CD4-positive, alpha-beta T cell treated with Interleukin-10 for 1 hour (primary cell): ENCODE measurements at regions not wholly inside any gene's neighbourhood (a gene's known extent, or its start where the extent isn't known, plus 50 kb on each side); places are given as distances from the start of the nearest gene placed in this dataset.
A peak's percentile ranks its signal among the peaks of the same experiment; 100 is the strongest.
"Not testable (repeated sequence)": the region's sequence is repeated elsewhere in the genome, so short reads cannot be mapped to it uniquely, and the experiment has no call there.

Source experiments
- DNase-seq: peaks from one replicate; pipeline ENCODE4 v3.0.0-alpha.2; 2020

- no peak for DNase-seq
Measured at GRCh38 chr4:38314663-38315062, 349.3 kb upstream of the KLF3 start.

- no peak for DNase-seq
Measured at GRCh38 chr4:38315286-38315685, 348.7 kb upstream of the KLF3 start.

GRCh38 chr4:38316045-38316444 is 348.0 kb upstream of the KLF3 start:
- no peak for DNase-seq

- no peak for DNase-seq
Measured at GRCh38 chr4:38317041-38317674, 346.8 kb upstream of the KLF3 start.

- peak; percentile 78 for DNase-seq
Measured at GRCh38 chr4:38318737-38319455, 345.1 kb upstream of the KLF3 start.

GRCh38 chr4:38319456-38320342 is 344.3 kb upstream of the KLF3 start:
- DNase-seq, result peak; percentile 90

- DNase-seq, result no peak
Measured at GRCh38 chr4:38320343-38320695, 343.7 kb upstream of the KLF3 start.

GRCh38 chr4:38320833-38321232 is 343.2 kb upstream of the KLF3 start:
- no peak for DNase-seq

- DNase-seq, result no peak
Measured at GRCh38 chr4:38322714-38323113, 341.3 kb upstream of the KLF3 start.

- no peak for DNase-seq
Measured at GRCh38 chr4:38323141-38323641, 340.8 kb upstream of the KLF3 start.

- DNase-seq, result no peak
Measured at GRCh38 chr4:38324861-38325628, 339.0 kb upstream of the KLF3 start.

- no peak for DNase-seq
Measured at GRCh38 chr4:38325629-38325913, 338.4 kb upstream of the KLF3 start.

- DNase-seq, result no peak
Measured at GRCh38 chr4:38326499-38326898, 337.5 kb upstream of the KLF3 start.

GRCh38 chr4:38327174-38327573 is 336.8 kb upstream of the KLF3 start:
- no peak for DNase-seq

GRCh38 chr4:38328989-38329729 is 334.8 kb upstream of the KLF3 start:
- peak; percentile 26 for DNase-seq

- no peak for DNase-seq
Measured at GRCh38 chr4:38330321-38330720, 333.7 kb upstream of the KLF3 start.

- DNase-seq, result no peak
Measured at GRCh38 chr4:38330936-38331335, 333.1 kb upstream of the KLF3 start.

GRCh38 chr4:38332699-38333098 is 331.3 kb upstream of the KLF3 start:
- no peak for DNase-seq

GRCh38 chr4:38333219-38333618 is 330.8 kb upstream of the KLF3 start:
- no peak for DNase-seq

- DNase-seq, result no peak
Measured at GRCh38 chr4:38334791-38335190, 329.2 kb upstream of the KLF3 start.

- not testable (repeated sequence) for DNase-seq
Measured at GRCh38 chr4:38338939-38339338, 325.1 kb upstream of the KLF3 start.

- no peak for DNase-seq
Measured at GRCh38 chr4:38343608-38344007, 320.4 kb upstream of the KLF3 start.
